K562 (cell line): ENCODE measurements at regions not wholly inside any gene's neighbourhood (a gene's known extent, or its start where the extent isn't known, plus 50 kb on each side); places are given as distances from the start of the nearest gene placed in this dataset.

Experiments
- ATAC-seq: fragments of 200-7000 bp; cut with Tn5 transposase; 3 replicates; pipeline ENCODE4 v1.9.1; 2020; ENCODE audit warnings: moderate library complexity
- BruUV-seq: library from RNA; stranded (reverse); fragments of 400-500 nt; replicated peaks from 2 replicates; lab custom pipeline; 2021; lab: Mats Ljungman, UMichigan
- CTCF ChIA-PET: fragments of 300-600 bp; formaldehyde crosslinking; extraction: SDS; loops from one replicate; lab custom pipeline; 2021; ENCODE audit warnings: low intra/inter-chr PET ratio; lab: Yijun Ruan, JAX
- POLR2A ChIA-PET: fragments of 300-600, 350-650 bp; sonication (Branson Sonifier 250); formaldehyde crosslinking; extraction: SDS; loops from one replicate; lab custom pipeline; 2021; ENCODE audit warnings: antibody characterized with exemption, inconsistent platforms; lab: Yijun Ruan, JAX
- DNase-seq, 4 experiments: peaks; one replicate each; pipeline versions ENCODE4 v3.0.0 to v3.0.0-alpha.2; 2011 to 2018; ENCODE audit warnings: low spot score in 3 of 4, mixed read lengths in 3 of 4; ENCODE audit errors: extremely low read depth in 1 of 4
- FAIRE-seq: peaks from 2 replicates; lab custom pipeline; 2011; peaks lifted over from hg19 to GRCh38; lab: Jason Lieb, UNC
- H2AFZ ChIP-seq: 2 replicates; pipeline ENCODE4 v1.6.0; 2011; ENCODE audit warnings: low read depth, low read length, control low read depth, inconsistent platforms
- H3K27ac ChIP-seq: fragments of 200-600 bp; 3 replicates; pipeline ENCODE4 v1.8.0; 2011; ENCODE audit warnings: low read depth, mild to moderate bottlenecking, control low read depth, inconsistent platforms, low read length, moderate library complexity, mixed read lengths; ENCODE audit errors: extremely low read depth
- H3K27me3 ChIP-seq, 2 experiments: fragments of 300-600 bp in 1 of 2; 2 replicates in 1 of 2; 3 replicates in 1 of 2; pipeline versions ENCODE4 v1.6.0 to v1.8.0; 2011; ENCODE audit warnings: inconsistent platforms in 2 of 2, low read length in 2 of 2, mild to moderate bottlenecking in 1 of 2, mixed read lengths in 1 of 2, moderate library complexity in 1 of 2; ENCODE audit not compliant: control insufficient read depth in 2 of 2, insufficient read depth in 2 of 2
- H3K36me3 ChIP-seq: fragments of 300-600 bp; 3 replicates; pipeline ENCODE4 v1.8.0; 2011; ENCODE audit warnings: mild to moderate bottlenecking, low read length, inconsistent platforms; ENCODE audit not compliant: control insufficient read depth, insufficient read depth
- H3K4me1 ChIP-seq, 2 experiments: fragments of 200-600 bp in 1 of 2; replicated peaks in 1 of 2; 2 replicates in 1 of 2; 3 replicates in 1 of 2; pipeline versions ENCODE4 v1.5.1 to v1.8.0; 2011; ENCODE audit warnings: inconsistent platforms in 2 of 2, low read length in 2 of 2, mild to moderate bottlenecking in 1 of 2, mixed read lengths in 1 of 2, moderate library complexity in 1 of 2; ENCODE audit not compliant: control insufficient read depth in 2 of 2, insufficient read depth in 2 of 2
- H3K4me2 ChIP-seq: 2 replicates; pipeline ENCODE4 v1.6.1; 2011; ENCODE audit warnings: low read length, control low read depth, inconsistent platforms, mixed read lengths; ENCODE audit not compliant: insufficient read depth
- H3K4me3 ChIP-seq: fragments of 200-600 bp; sonication (generic), shearing (Covaris generic); 2 replicates; pipeline ENCODE4 v1.5.1; 2016; ENCODE audit warnings: control low read depth, inconsistent platforms
- H3K79me2 ChIP-seq: fragments of 200-600 bp; 3 replicates; pipeline ENCODE4 v1.8.0; 2011; ENCODE audit warnings: low read length, inconsistent platforms; ENCODE audit not compliant: control insufficient read depth, insufficient read depth
- H3K9ac ChIP-seq, 2 experiments: 2 replicates each; pipeline versions ENCODE4 v1.6.0 to v1.6.1; 2011; ENCODE audit warnings: low read depth in 2 of 2, low read length in 2 of 2, control low read depth in 1 of 2, inconsistent platforms in 1 of 2, mild to moderate bottlenecking in 1 of 2, mixed read lengths in 1 of 2; ENCODE audit not compliant: insufficient read depth in 1 of 2
- H3K9me1 ChIP-seq: one replicate; pipeline ENCODE4 v1.6.0; 2011; ENCODE audit warnings: inconsistent platforms, mild to moderate bottlenecking, low read length, moderate library complexity; ENCODE audit not compliant: control insufficient read depth, insufficient read depth
- H3K9me3 ChIP-seq: replicated peaks from 2 replicates; pipeline ENCODE4 v1.5.1; 2011; ENCODE audit warnings: low read depth, low read length, inconsistent platforms; ENCODE audit not compliant: control insufficient read depth, insufficient read depth
- H4K20me1 ChIP-seq: replicated peaks from 2 replicates; pipeline ENCODE4 v1.6.1; 2011; ENCODE audit warnings: low read length, inconsistent platforms, mixed read lengths; ENCODE audit not compliant: control insufficient read depth, insufficient read depth
- ATF7 ChIP-seq: fragments of 450-650 bp; IDR thresholded peaks from 2 replicates; pipeline ENCODE4 v1.7.1; 2014; ENCODE audit warnings: mild to moderate bottlenecking, moderate library complexity
- C11orf30 ChIP-seq: fragments of 450-650 bp; IDR thresholded peaks from 2 replicates; pipeline ENCODE4 v1.6.1; 2016; ENCODE audit warnings: low read depth, mild to moderate bottlenecking
- EP300 ChIP-seq: IDR thresholded peaks from 2 replicates; pipeline ENCODE4 v1.6.1; 2012; ENCODE audit warnings: low read length, improper control_type of control experiment
- ETV1 ChIP-seq: fragments of 450-650 bp; conservative IDR thresholded peaks from 2 replicates; pipeline ENCODE4 v1.6.1; 2016; ENCODE audit warnings: missing genetic modification characterization, control low read depth, low read depth, missing compliant biosample characterization
- GABPB1 ChIP-seq: sonication (generic); formaldehyde crosslinking; IDR thresholded peaks from 2 replicates; pipeline ENCODE4 v1.8.0; 2022; ENCODE audit warnings: mild to moderate bottlenecking, missing genetic modification reagents
- KDM2B ChIP-seq: fragments of 250-450 bp; sonication (Bioruptor Pico); IDR thresholded peaks from 2 replicates; pipeline ENCODE4 v1.8.0; 2021; ENCODE audit warnings: mild to moderate bottlenecking, moderate library complexity
- KHSRP ChIP-seq: fragments of 450-650 bp; IDR thresholded peaks from 2 replicates; pipeline ENCODE4 v1.6.1; 2017
- MTF1 ChIP-seq: fragments of 250-450 bp; sonication (Bioruptor Pico); IDR thresholded peaks from 2 replicates; pipeline ENCODE4 v1.9.0; 2021; ENCODE audit warnings: moderate library complexity, mild to moderate bottlenecking, inconsistent platforms, borderline replicate concordance
- RBM17 ChIP-seq: fragments of 200-400 bp; formaldehyde crosslinking; IDR thresholded peaks from 2 replicates; pipeline ENCODE4 v1.6.1; 2017; ENCODE audit warnings: low read depth, mild to moderate bottlenecking, low read length, borderline replicate concordance
- ZNF316 ChIP-seq: fragments of 450-650 bp; IDR thresholded peaks from 2 replicates; pipeline ENCODE4 v1.6.1; 2016
- ZNF551 ChIP-seq: fragments of 250-450 bp; sonication (Bioruptor Pico); IDR thresholded peaks from 2 replicates; pipeline ENCODE4 v1.5.0; 2021; ENCODE audit warnings: mild to moderate bottlenecking, moderate library complexity
- WGBS: fragments of 100-300 bp; shearing (Covaris generic); methylation state at CpG from one replicate; pipeline ENCODE4 v1.1.6; 2016; ENCODE audit warnings: low coverage, mixed read lengths; ENCODE audit not compliant: insufficient coverage; ENCODE audit errors: missing lambda C conversion rate; 5-methylcytosine and 5-hydroxymethylcytosine counted together
- in situ Hi-C: fragments of 300-500 bp; cut with MboI; formaldehyde crosslinking; loops from 4 replicates; pipeline ENCODE4 v1.15.0; 2018; ENCODE audit warnings: inconsistent platforms, mixed read lengths
- intact Hi-C: fragments of 100-400 bp; cut with micrococcal nuclease; formaldehyde crosslinking; loops from 2 replicates; pipeline ENCODE4 v1.14.2; 2022
- TF ChIP-seq, protein P1 (sequence below): fragments of 250-450 bp; sonication (Bioruptor Pico); IDR thresholded peaks from 2 replicates; pipeline ENCODE4 v1.4.0; 2020; ENCODE audit warnings: mild to moderate bottlenecking, moderate library complexity
- TF ChIP-seq, protein P2 (sequence below), 2 experiments: fragments of 450-650 bp in 1 of 2; sonication (generic) in 1 of 2; formaldehyde crosslinking in 1 of 2; IDR thresholded peaks in 1 of 2; conservative IDR thresholded peaks in 1 of 2; 2 replicates each; pipeline versions ENCODE4 v1.6.1 to v1.8.1; 2016 to 2023; ENCODE audit warnings: mild to moderate bottlenecking in 2 of 2, moderate library complexity in 2 of 2, inconsistent platforms in 1 of 2, missing genetic modification reagents in 1 of 2
- TF ChIP-seq, protein P3 (sequence below): fragments of 450-650 bp; IDR thresholded peaks from one replicate; pipeline ENCODE4 v1.6.1; 2018; ENCODE audit warnings: mild to moderate bottlenecking, moderate library complexity; ENCODE audit not compliant: partially characterized antibody
- TF ChIP-seq, protein P4 (sequence below): sonication (generic); formaldehyde crosslinking; IDR thresholded peaks from 2 replicates; pipeline ENCODE4 v1.8.0; 2023; ENCODE audit warnings: mild to moderate bottlenecking, missing genetic modification reagents
- TF ChIP-seq, protein P5 (sequence below): sonication (generic); formaldehyde crosslinking; IDR thresholded peaks from 2 replicates; pipeline ENCODE4 v1.8.0; 2022; ENCODE audit warnings: missing genetic modification reagents, mild to moderate bottlenecking, moderate library complexity, borderline replicate concordance

DNA sequence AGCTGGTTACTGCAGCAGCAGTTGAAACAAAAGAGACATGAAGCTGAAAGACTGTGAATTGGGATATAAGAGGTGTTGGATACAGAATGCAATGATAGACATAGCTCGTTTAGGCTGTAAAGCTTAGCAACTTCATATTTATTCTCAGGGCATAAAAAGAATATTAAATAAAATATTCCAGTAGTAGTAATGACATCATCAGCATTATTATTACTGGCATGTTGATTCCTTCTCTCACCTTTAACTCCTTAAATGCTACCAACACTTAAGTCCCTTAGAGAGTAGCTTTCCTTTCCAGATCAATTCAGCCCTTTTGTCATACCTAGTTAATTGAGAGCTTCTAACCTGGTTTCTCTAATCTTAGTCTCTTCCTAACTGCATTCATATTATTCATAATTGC is 81.4 kb upstream of the STXBP5 start:
- H3K27ac ChIP-seq, result no peak overlapping the region
- in situ Hi-C loops (no loop called here), intact Hi-C loops (no loop called here)
- no peaks in the 10 kb centered on the region for H3K79me2 ChIP-seq
- H3K9ac ChIP-seq, result no peak overlapping the region
- H2AFZ ChIP-seq, result peak overlapping the region; percentile 30; the same call in 1 of the 2 replicates
- DNase-seq (no peak), ATAC-seq (no peak), FAIRE-seq (no peak)
- H3K27me3 ChIP-seq, result no peaks in the 10 kb centered on the region
- ChIA-PET CTCF (no interaction called here), POLR2A (interaction anchor here (1.7 kb wide), 1 partner anchor 10 kb away, joined by 5 read pairs; no protein-coding TSS in a partner anchor)
- H3K4me3 ChIP-seq, result no peak overlapping the region
- no peak overlapping the region for H3K4me2 ChIP-seq
- no peaks in the 10 kb centered on the region for H3K9me1 ChIP-seq
- no peaks in the 10 kb centered on the region; the same call in 2 of the 3 replicates for H3K36me3 ChIP-seq
- peaks cover 0 to 7% of the 10 kb centered on the region in 2 experiments; a peak in 2 of 5 replicates for H3K4me1 ChIP-seq
- H4K20me1 ChIP-seq, result no peaks in the 10 kb centered on the region
- BruUV-seq, result no TSS peak
- TF ChIP-seq ZNF316 (peak; percentile 57; the same call in 1 of the 2 replicates), ATF7 (peak; percentile 26; the same call in 1 of the 2 replicates), GABPB1 (CRISPR knock-in tag) (no peak), C11orf30 (peak; percentile 47; the same call in 1 of the 2 replicates), ETV1 (no peak), RBM17 (no peak), MTF1 (no peak), KHSRP (no peak), EP300 (no peak), ZNF551 (CRISPR knock-in tag) (no peak), KDM2B (CRISPR knock-in tag) (no peak)
- TF ChIP-seq, protein P1, sequence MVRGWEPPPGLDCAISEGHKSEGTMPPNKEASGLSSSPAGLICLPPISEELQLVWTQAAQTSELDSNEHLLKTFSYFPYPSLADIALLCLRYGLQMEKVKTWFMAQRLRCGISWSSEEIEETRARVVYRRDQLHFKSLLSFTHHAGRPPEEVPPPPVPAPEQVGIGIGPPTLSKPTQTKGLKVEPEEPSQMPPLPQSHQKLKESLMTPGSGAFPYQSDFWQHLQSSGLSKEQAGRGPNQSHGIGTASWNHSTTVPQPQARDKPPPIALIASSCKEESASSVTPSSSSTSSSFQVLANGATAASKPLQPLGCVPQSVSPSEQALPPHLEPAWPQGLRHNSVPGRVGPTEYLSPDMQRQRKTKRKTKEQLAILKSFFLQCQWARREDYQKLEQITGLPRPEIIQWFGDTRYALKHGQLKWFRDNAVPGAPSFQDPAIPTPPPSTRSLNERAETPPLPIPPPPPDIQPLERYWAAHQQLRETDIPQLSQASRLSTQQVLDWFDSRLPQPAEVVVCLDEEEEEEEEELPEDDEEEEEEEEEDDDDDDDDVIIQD (CRISPR knock-in tag), result no peak
- TF ChIP-seq, protein P2, sequence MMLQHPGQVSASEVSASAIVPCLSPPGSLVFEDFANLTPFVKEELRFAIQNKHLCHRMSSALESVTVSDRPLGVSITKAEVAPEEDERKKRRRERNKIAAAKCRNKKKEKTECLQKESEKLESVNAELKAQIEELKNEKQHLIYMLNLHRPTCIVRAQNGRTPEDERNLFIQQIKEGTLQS (IDR thresholded peaks at IDR 0.05), result peak; percentile 62
- TF ChIP-seq, protein P2 (CRISPR knock-in tag; conservative IDR thresholded peaks at IDR 0.05), result no peak
- TF ChIP-seq, protein P3, sequence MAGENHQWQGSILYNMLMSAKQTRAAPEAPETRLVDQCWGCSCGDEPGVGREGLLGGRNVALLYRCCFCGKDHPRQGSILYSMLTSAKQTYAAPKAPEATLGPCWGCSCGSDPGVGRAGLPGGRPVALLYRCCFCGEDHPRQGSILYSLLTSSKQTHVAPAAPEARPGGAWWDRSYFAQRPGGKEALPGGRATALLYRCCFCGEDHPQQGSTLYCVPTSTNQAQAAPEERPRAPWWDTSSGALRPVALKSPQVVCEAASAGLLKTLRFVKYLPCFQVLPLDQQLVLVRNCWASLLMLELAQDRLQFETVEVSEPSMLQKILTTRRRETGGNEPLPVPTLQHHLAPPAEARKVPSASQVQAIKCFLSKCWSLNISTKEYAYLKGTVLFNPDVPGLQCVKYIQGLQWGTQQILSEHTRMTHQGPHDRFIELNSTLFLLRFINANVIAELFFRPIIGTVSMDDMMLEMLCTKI, result no peak
- TF ChIP-seq, protein P4, sequence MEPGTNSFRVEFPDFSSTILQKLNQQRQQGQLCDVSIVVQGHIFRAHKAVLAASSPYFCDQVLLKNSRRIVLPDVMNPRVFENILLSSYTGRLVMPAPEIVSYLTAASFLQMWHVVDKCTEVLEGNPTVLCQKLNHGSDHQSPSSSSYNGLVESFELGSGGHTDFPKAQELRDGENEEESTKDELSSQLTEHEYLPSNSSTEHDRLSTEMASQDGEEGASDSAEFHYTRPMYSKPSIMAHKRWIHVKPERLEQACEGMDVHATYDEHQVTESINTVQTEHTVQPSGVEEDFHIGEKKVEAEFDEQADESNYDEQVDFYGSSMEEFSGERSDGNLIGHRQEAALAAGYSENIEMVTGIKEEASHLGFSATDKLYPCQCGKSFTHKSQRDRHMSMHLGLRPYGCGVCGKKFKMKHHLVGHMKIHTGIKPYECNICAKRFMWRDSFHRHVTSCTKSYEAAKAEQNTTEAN, result no peak
- TF ChIP-seq, protein P5, sequence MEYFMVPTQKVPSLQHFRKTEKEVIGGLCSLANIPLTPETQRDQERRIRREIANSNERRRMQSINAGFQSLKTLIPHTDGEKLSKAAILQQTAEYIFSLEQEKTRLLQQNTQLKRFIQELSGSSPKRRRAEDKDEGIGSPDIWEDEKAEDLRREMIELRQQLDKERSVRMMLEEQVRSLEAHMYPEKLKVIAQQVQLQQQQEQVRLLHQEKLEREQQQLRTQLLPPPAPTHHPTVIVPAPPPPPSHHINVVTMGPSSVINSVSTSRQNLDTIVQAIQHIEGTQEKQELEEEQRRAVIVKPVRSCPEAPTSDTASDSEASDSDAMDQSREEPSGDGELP (CRISPR knock-in tag), result no peak
- H3K9me3 ChIP-seq, result no peaks in the 10 kb centered on the region
- WGBS, result 24% methylated on average over 1 of the region's 1 CpG
